GM12873 (cell line): ENCODE measurements at regions not wholly inside any gene's neighbourhood (a gene's known extent, or its start where the extent isn't known, plus 50 kb on each side); places are given as distances from the start of the nearest gene placed in this dataset.

Source experiments
- TF ChIP-seq, protein P1 (sequence below): IDR thresholded peaks from 2 replicates; pipeline ENCODE4 v1.5.1; 2012; ENCODE audit warnings: low read depth, mild to moderate bottlenecking, moderate library complexity, low read length, control low read depth; ENCODE audit not compliant: insufficient read depth; ENCODE audit errors: missing control alignments

DNA sequence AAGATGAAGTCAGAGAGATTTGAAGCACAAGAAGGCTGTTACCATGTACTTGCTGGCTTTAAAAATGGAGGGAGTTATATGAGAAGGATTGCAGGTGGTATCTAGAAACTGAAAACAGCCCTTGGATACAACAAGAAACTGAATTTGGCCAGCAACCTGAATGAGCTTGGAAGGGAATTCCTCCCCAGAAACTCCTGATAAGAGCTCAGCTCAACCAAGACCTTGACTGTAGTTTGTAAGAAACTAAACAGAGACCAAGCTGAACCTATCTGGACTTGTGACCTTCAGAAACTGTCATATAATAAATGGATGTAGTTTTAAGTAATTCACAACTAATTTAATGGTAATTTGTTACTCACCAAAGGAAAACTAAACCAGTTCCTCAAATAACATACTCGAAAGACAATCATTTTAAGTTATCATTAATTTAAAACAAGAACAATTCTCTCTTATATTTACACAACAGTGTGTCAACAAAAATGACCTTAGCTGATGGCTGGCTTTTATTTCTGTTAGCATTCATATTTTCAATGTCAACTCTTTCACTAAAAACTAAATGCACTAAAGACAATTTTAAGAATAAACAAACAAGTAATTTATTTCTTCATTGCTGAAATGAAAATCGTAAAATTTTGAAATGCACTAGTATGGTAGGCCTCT lies 1218.4 kb upstream of the TMPRSS15 start:
- TF ChIP-seq, protein P1, sequence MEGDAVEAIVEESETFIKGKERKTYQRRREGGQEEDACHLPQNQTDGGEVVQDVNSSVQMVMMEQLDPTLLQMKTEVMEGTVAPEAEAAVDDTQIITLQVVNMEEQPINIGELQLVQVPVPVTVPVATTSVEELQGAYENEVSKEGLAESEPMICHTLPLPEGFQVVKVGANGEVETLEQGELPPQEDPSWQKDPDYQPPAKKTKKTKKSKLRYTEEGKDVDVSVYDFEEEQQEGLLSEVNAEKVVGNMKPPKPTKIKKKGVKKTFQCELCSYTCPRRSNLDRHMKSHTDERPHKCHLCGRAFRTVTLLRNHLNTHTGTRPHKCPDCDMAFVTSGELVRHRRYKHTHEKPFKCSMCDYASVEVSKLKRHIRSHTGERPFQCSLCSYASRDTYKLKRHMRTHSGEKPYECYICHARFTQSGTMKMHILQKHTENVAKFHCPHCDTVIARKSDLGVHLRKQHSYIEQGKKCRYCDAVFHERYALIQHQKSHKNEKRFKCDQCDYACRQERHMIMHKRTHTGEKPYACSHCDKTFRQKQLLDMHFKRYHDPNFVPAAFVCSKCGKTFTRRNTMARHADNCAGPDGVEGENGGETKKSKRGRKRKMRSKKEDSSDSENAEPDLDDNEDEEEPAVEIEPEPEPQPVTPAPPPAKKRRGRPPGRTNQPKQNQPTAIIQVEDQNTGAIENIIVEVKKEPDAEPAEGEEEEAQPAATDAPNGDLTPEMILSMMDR: no peak

GRCh38 chr21:19640964-19641363 lies 1237.4 kb upstream of the TMPRSS15 start:
- TF ChIP-seq, protein P1: no peak

GRCh38 chr21:19648391-19648790 lies 1244.8 kb upstream of the TMPRSS15 start:
- TF ChIP-seq, protein P1: no peak

GRCh38 chr21:19683492-19683891 lies 1279.9 kb upstream of the TMPRSS15 start:
- TF ChIP-seq, protein P1: no peak

DNA sequence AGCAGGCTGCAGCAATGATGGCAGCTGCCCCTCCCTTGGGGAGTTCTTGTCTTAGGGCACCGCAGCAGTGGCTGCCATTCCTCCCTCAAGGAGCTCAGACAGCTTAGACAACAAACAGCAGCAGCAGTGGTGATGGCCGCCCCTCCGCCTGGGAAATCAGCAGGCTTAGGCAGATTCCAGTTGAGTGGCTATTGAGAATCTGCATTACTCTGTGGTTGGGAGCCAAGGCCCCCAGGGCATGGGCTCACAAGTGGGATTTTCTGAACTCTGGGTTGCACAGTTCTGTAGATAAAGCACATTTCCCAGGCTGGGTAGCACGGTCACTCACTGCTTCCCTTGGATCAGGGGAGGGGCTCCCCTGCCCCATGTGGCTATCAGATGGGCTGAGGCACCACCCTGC lies 1280.7 kb upstream of the TMPRSS15 start:
- TF ChIP-seq, protein P1: no peak

- TF ChIP-seq, protein P1: no peak
These were observed 1288.6 kb upstream of the TMPRSS15 start for GRCh38 chr21:19692231-19692630.

DNA sequence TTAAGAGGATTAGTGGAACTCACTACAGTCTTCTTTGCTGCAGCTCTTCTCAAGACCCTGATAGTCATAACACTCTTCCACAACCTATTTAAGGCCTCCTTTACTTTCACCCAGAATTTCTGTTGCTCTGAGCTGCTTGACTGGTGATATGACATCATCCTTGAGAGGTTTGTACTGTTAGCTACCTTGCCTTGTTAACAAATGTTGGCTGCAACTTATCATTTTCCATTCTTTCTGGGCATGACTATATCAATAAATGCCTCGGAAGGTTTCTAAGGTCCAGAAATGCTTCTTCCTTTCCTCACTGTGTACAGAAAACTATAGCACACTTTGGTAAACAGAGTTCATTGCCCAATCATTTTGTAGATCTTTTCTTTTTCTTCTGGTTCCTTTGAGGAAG lies 1292.2 kb upstream of the TMPRSS15 start:
- TF ChIP-seq, protein P1: no peak
